WTC11 (cell line): ENCODE measurements at regions not wholly inside any gene's neighbourhood (a gene's known extent, or its start where the extent isn't known, plus 50 kb on each side); places are given as distances from the start of the nearest gene placed in this dataset.

Experiments
- ATF1 ChIP-seq: sonication (generic); formaldehyde crosslinking; IDR thresholded peaks from 2 replicates; pipeline ENCODE4 v1.8.1; 2023; ENCODE audit warnings: mild to moderate bottlenecking, moderate library complexity, missing genetic modification reagents
- TF ChIP-seq, protein P1 (sequence below): sonication (generic); formaldehyde crosslinking; IDR thresholded peaks from 2 replicates; pipeline ENCODE4 v1.8.1; 2022; ENCODE audit warnings: missing genetic modification reagents, borderline replicate concordance

DNA sequence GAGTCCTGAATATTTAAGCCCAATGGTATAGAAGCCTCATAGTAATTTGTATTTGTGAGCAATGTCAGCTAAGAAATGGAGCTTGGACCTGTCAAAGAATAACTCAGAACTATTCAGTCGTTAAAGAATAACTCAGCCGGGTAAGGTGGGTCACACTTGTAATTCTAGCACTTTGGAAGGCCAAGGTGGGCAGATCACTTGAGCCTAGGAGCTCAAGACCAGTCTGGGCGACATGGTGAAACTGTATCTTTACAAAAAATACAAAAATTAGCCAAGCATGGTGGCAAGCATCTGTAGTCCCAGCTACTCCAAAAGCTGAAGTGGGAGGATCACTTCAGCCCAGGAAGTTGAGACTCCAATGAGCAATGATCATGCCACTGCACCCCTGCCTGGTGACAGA is 1526.5 kb downstream of the LRRC4C start:
- TF ChIP-seq ATF1 (CRISPR knock-in tag): no peak
- TF ChIP-seq, protein P1, sequence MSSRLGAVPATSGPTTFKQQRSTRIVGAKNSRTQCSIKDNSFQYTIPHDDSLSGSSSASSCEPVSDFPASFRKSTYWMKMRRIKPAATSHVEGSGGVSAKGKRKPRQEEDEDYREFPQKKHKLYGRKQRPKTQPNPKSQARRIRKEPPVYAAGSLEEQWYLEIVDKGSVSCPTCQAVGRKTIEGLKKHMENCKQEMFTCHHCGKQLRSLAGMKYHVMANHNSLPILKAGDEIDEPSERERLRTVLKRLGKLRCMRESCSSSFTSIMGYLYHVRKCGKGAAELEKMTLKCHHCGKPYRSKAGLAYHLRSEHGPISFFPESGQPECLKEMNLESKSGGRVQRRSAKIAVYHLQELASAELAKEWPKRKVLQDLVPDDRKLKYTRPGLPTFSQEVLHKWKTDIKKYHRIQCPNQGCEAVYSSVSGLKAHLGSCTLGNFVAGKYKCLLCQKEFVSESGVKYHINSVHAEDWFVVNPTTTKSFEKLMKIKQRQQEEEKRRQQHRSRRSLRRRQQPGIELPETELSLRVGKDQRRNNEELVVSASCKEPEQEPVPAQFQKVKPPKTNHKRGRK (CRISPR knock-in tag): no peak
